ENCODE measurements at regions not wholly inside any gene's neighbourhood (a gene's known extent, or its start where the extent isn't known, plus 50 kb on each side); places are given as distances from the start of the nearest gene placed in this dataset.

DNA sequence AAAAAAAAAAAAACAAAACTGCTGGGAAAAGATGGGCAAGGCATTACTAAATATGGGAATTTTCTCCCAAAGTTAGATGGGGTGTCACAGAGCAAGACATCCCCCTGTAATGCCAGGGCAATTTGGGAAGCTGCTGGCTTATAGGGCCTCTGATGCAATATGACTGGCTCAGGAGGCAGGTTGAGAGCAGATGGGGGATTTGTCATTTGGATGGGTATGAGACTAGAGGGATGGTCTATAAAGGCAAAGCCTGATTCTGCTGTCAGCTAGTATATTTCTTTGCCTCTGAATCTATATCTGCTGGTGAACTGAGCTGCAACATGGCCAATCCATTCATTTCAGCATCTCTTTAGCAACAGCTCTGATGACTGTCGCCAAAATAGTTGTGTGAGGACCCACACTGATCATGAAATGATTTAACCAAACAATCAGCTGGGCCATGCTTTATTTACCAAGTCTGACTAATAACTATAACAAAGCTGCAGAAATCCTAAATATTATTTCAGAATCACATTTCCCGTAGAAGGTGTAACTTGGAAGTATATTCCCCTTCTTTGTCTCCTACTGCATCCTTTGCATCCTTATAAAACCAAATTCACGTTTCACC is 455.1 kb upstream of the ZNF608 start:
- TF ChIP-seq, protein P1, sequence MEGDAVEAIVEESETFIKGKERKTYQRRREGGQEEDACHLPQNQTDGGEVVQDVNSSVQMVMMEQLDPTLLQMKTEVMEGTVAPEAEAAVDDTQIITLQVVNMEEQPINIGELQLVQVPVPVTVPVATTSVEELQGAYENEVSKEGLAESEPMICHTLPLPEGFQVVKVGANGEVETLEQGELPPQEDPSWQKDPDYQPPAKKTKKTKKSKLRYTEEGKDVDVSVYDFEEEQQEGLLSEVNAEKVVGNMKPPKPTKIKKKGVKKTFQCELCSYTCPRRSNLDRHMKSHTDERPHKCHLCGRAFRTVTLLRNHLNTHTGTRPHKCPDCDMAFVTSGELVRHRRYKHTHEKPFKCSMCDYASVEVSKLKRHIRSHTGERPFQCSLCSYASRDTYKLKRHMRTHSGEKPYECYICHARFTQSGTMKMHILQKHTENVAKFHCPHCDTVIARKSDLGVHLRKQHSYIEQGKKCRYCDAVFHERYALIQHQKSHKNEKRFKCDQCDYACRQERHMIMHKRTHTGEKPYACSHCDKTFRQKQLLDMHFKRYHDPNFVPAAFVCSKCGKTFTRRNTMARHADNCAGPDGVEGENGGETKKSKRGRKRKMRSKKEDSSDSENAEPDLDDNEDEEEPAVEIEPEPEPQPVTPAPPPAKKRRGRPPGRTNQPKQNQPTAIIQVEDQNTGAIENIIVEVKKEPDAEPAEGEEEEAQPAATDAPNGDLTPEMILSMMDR (conservative IDR thresholded peaks at IDR 0.05; ENCODE audit: low read length), result no peak
- no peak for TF ChIP-seq EZH2phosphoT487 (IDR thresholded peaks at IDR 0.05; ENCODE audit: borderline replicate concordance, low read depth, low read length)
